SK-N-SH (cell line): ENCODE measurements at regions not wholly inside any gene's neighbourhood (a gene's known extent, or its start where the extent isn't known, plus 50 kb on each side); places are given as distances from the start of the nearest gene placed in this dataset.

Experiments used
- CTCF ChIA-PET: fragments of 300-600, 350-600 bp; formaldehyde crosslinking; extraction: SDS; loops from one replicate; lab custom pipeline; 2021; lab: Yijun Ruan, JAX
- POLR2A ChIA-PET: fragments of 350-600 bp; sonication (Branson Sonifier 250); formaldehyde crosslinking; extraction: SDS; loops from one replicate; lab custom pipeline; 2020; ENCODE audit warnings: antibody characterized with exemption, inconsistent platforms; lab: Yijun Ruan, JAX
- DNase-seq: peaks from one replicate; pipeline ENCODE4 v3.0.0; 2012
- H2AFZ ChIP-seq: fragments of 200-600 bp; sonication (generic); 2 replicates; pipeline ENCODE4 v1.8.1; 2016; ENCODE audit warnings: antibody characterized with exemption, mild to moderate bottlenecking, low read depth
- H3F3A ChIP-seq: fragments of 200-600 bp; sonication (generic); replicated peaks from 2 replicates; pipeline ENCODE3; 2016; ENCODE audit warnings: antibody characterized with exemption, mild to moderate bottlenecking; ENCODE audit not compliant: insufficient read depth
- H3K27ac ChIP-seq, 2 experiments: fragments of 200-500 bp in 1 of 2; fragments of 200-600 bp in 1 of 2; sonication (Bioruptor generic) in 1 of 2; sonication (generic), shearing (Covaris generic) in 1 of 2; 2 replicates each; pipeline versions ENCODE4 v1.5.1 to v1.6.1; 2014 to 2016; ENCODE audit warnings: low read depth in 2 of 2, inconsistent platforms in 1 of 2, low read length in 1 of 2, mild to moderate bottlenecking in 1 of 2, mixed read lengths in 1 of 2
- H3K27me3 ChIP-seq: fragments of 200-600 bp; sonication (generic), shearing (Covaris generic); 2 replicates; pipeline ENCODE4 v1.6.1; 2016; ENCODE audit warnings: mixed run types; ENCODE audit not compliant: insufficient read depth
- H3K36me3 ChIP-seq, 2 experiments: fragments of 200-500 bp in 1 of 2; fragments of 200-600 bp in 1 of 2; sonication (Bioruptor generic) in 1 of 2; sonication (generic) in 1 of 2; replicated peaks in 1 of 2; 2 replicates each; pipeline versions ENCODE3 to v1.5.1; 2014 to 2016; ENCODE audit warnings: low read length in 1 of 2, mild to moderate bottlenecking in 1 of 2; ENCODE audit not compliant: insufficient read depth in 2 of 2, control insufficient read depth in 1 of 2
- H3K4me1 ChIP-seq, 2 experiments: fragments of 200-500 bp in 1 of 2; fragments of 200-600 bp in 1 of 2; sonication (Bioruptor generic) in 1 of 2; sonication (generic), shearing (Covaris generic) in 1 of 2; 2 replicates each; pipeline versions ENCODE4 v1.5.1 to v1.6.1; 2014 to 2016; ENCODE audit warnings: low read depth in 1 of 2, low read length in 1 of 2, mixed run types in 1 of 2; ENCODE audit not compliant: insufficient read depth in 2 of 2, control insufficient read depth in 1 of 2
- H3K4me2 ChIP-seq: fragments of 200-600 bp; sonication (generic), shearing (Covaris generic); 2 replicates; pipeline ENCODE4 v1.6.1; 2017; ENCODE audit warnings: mixed run types
- H3K4me3 ChIP-seq, 2 experiments: fragments of 200-500 bp in 1 of 2; fragments of 200-600 bp in 1 of 2; sonication (Bioruptor generic) in 1 of 2; sonication (generic), shearing (Covaris generic) in 1 of 2; 2 replicates each; pipeline versions ENCODE4 v1.5.1 to v1.8.1; 2014 to 2016; ENCODE audit warnings: low read depth in 2 of 2, inconsistent platforms in 1 of 2, low read length in 1 of 2, mild to moderate bottlenecking in 1 of 2, mixed read lengths in 1 of 2, moderate library complexity in 1 of 2
- H3K79me2 ChIP-seq: fragments of 200-600 bp; sonication (generic); 2 replicates; pipeline ENCODE4 v1.8.1; 2017; ENCODE audit warnings: mild to moderate bottlenecking; ENCODE audit not compliant: insufficient read depth
- H3K9ac ChIP-seq: fragments of 200-600 bp; sonication (generic); 2 replicates; pipeline ENCODE4 v1.6.1; 2017; ENCODE audit warnings: mixed run types
- H3K9me2 ChIP-seq: fragments of 200-600 bp; sonication (generic); 2 replicates; pipeline ENCODE4 v1.6.1; 2017; ENCODE audit warnings: mixed run types
- H3K9me3 ChIP-seq: fragments of 200-600 bp; sonication (generic); 2 replicates; pipeline ENCODE4 v1.6.1; 2017; ENCODE audit warnings: mixed run types, mild to moderate bottlenecking, moderate library complexity
- H4K20me1 ChIP-seq: fragments of 200-600 bp; sonication (generic); 2 replicates; pipeline ENCODE4 v1.6.1; 2017; ENCODE audit warnings: mild to moderate bottlenecking, mixed run types; ENCODE audit not compliant: insufficient read depth
- CTCF ChIP-seq: fragments of 200-600 bp; sonication (generic); IDR thresholded peaks from 2 replicates; pipeline ENCODE4 v1.6.1; 2017; ENCODE audit warnings: antibody characterized with exemption, mild to moderate bottlenecking, moderate library complexity
- IRF3 ChIP-seq: fragments of 150-350 bp; IDR thresholded peaks from 2 replicates; pipeline ENCODE4 v1.6.1; 2016; ENCODE audit warnings: mild to moderate bottlenecking, low read depth, low read length
- JUND ChIP-seq: IDR thresholded peaks from 2 replicates; pipeline ENCODE4 v1.4.0; 2012
- MEF2A ChIP-seq: IDR thresholded peaks from 2 replicates; pipeline ENCODE4 v1.4.0; 2012; ENCODE audit warnings: low read depth, borderline replicate concordance
- PBX3 ChIP-seq: IDR thresholded peaks from 2 replicates; pipeline ENCODE4; 2012
- REST ChIP-seq: IDR thresholded peaks from 2 replicates; pipeline ENCODE4 v1.6.1; 2012; ENCODE audit warnings: mild to moderate bottlenecking, low read depth, low read length, moderate library complexity
- RFX5 ChIP-seq: IDR thresholded peaks from 2 replicates; pipeline ENCODE4 v1.6.1; 2012; ENCODE audit warnings: mild to moderate bottlenecking, improper control_type of control experiment, low read length
- RXRA ChIP-seq: IDR thresholded peaks from 2 replicates; pipeline ENCODE4 v1.4.0; 2012; ENCODE audit warnings: low read depth, mild to moderate bottlenecking, borderline replicate concordance
- SIN3A ChIP-seq: IDR thresholded peaks from 2 replicates; pipeline ENCODE4 v1.6.1; 2012; ENCODE audit warnings: low read depth, mild to moderate bottlenecking, low read length, moderate library complexity, borderline replicate concordance
- SMC3 ChIP-seq: IDR thresholded peaks from 2 replicates; pipeline ENCODE4 v1.6.1; 2012; ENCODE audit warnings: low read depth, low read length, improper control_type of control experiment
- TCF12 ChIP-seq: IDR thresholded peaks from 2 replicates; pipeline ENCODE4 v1.4.0; 2012
- USF1 ChIP-seq: IDR thresholded peaks from 2 replicates; pipeline ENCODE4 v1.4.0; 2012; ENCODE audit warnings: low read depth, borderline replicate concordance
- ZBTB33 ChIP-seq: IDR thresholded peaks from 2 replicates; pipeline ENCODE4 v1.4.0; 2012; ENCODE audit warnings: low read depth, borderline replicate concordance
- WGBS: methylation state at CpG from one replicate; pipeline ENCODE4 v1.1.6; 2017; ENCODE audit warnings: low lambda C conversion rate; 5-methylcytosine and 5-hydroxymethylcytosine counted together

GRCh38 chr2:147500229-147500628 is 344.6 kb upstream of the ACVR2A start:
- H3K79me2 ChIP-seq = no peaks in the 10 kb centered on the region
- H3K9me3 ChIP-seq = no peaks in the 10 kb centered on the region
- WGBS = 22% methylated on average over 3 of the region's 3 CpGs
- no peaks in the 10 kb centered on the region for H3K9me2 ChIP-seq
- no peak overlapping the region for H2AFZ ChIP-seq
- DNase-seq = no peak
- CTCF ChIA-PET = no interaction called here
- H3K27me3 ChIP-seq = no peaks in the 10 kb centered on the region; the same call in 1 of the 2 replicates
- no peak for TF ChIP-seq MEF2A
- TF ChIP-seq CTCF = no peak
- TF ChIP-seq ZBTB33 = no peak
- no peak for TF ChIP-seq RXRA
- TF ChIP-seq SMC3 = no peak
- TF ChIP-seq USF1 = no peak
- TF ChIP-seq RFX5 = no peak
- no peak for TF ChIP-seq JUND
- no peak for TF ChIP-seq REST
- TF ChIP-seq TCF12 = no peak
- TF ChIP-seq PBX3 = no peak
- no peak for TF ChIP-seq SIN3A
- TF ChIP-seq IRF3 = no peak
- no peak overlapping the region for H3K4me2 ChIP-seq
- H3K27ac ChIP-seq = no peak overlapping the region
- no peaks in the 10 kb centered on the region for H3K4me1 ChIP-seq
- no peaks in the 10 kb centered on the region for H3K36me3 ChIP-seq
- H3K9ac ChIP-seq = no peak overlapping the region
- H4K20me1 ChIP-seq = no peaks in the 10 kb centered on the region
- no peak overlapping the region for H3K4me3 ChIP-seq
- no peaks in the 10 kb centered on the region for H3F3A ChIP-seq
- POLR2A ChIA-PET = no interaction called here
